ENCODE measurements at regions not wholly inside any gene's neighbourhood (a gene's known extent, or its start where the extent isn't known, plus 50 kb on each side); places are given as distances from the start of the nearest gene placed in this dataset.

GRCh38 chr16:35908152-35908551 is 2448.7 kb downstream of the TP53TG3F start:
- WGBS, 5 donors, result 78 to 88% (median 83%) methylated on average over 6 to 7 of the region's 7 CpGs
- TF ChIP-seq POLR2AphosphoS5 (IDR thresholded peaks at IDR 0.05) (no peak), CTCF (IDR thresholded peaks at IDR 0.05 in 8 of 11, conservative IDR thresholded peaks at IDR 0.05 in 3 of 11) (no peak), POLR2A (IDR thresholded peaks at IDR 0.05) (no peak)
- Histone ChIP-seq H3K27me3 (replicated peaks in 1 of 7) (no peaks in the 10 kb centered on the region), H3K4me1 (no peaks in the 10 kb centered on the region), H3K27ac (no peak overlapping the region), H3K36me3 (no peaks in the 10 kb centered on the region), H3K9me3 (peaks cover 2 to 99% (median 83%) of the 10 kb centered on the region in 8 donors), H3K4me3 (no peak overlapping the region)
- DNase-seq, result no peak
- intact Hi-C loops (cut with DNase I; ENCODE audit: low total_unique reads), result no loop called here

- H3K27ac ChIP-seq, result no peak overlapping the region
- peaks cover 2 to 99% (median 83%) of the 10 kb centered on the region in 8 donors for H3K9me3 ChIP-seq
- DNase-seq, result no peak
- WGBS, 5 donors, result 54 to 59% (median 56%) methylated on average over 2 of the region's 2 CpGs
- TF ChIP-seq CTCF (IDR thresholded peaks at IDR 0.05 in 8 of 11, conservative IDR thresholded peaks at IDR 0.05 in 3 of 11), result no peak
- TF ChIP-seq POLR2AphosphoS5 (IDR thresholded peaks at IDR 0.05), result no peak
- TF ChIP-seq POLR2A (IDR thresholded peaks at IDR 0.05), result no peak
- intact Hi-C loops (cut with DNase I; ENCODE audit: low total_unique reads), result no loop called here
- H3K4me1 ChIP-seq, result no peaks in the 10 kb centered on the region
- no peak overlapping the region for H3K4me3 ChIP-seq
- H3K36me3 ChIP-seq, result no peaks in the 10 kb centered on the region
- H3K27me3 ChIP-seq (replicated peaks in 1 of 7), result no peaks in the 10 kb centered on the region
These were observed 2449.5 kb downstream of the TP53TG3F start for GRCh38 chr16:35908942-35909341.

GRCh38 chr16:35909351-35909954 is 2450.0 kb downstream of the TP53TG3F start:
- WGBS, 5 donors, result 83 to 89% (median 86%) methylated on average over 6 of the region's 6 CpGs
- no peak for DNase-seq
- H3K27me3 ChIP-seq (replicated peaks in 1 of 7), result no peaks in the 10 kb centered on the region
- intact Hi-C loops (cut with DNase I; ENCODE audit: low total_unique reads), result no loop called here
- no peaks in the 10 kb centered on the region for H3K36me3 ChIP-seq
- peaks cover 2 to 100% (median 85%) of the 10 kb centered on the region in 8 donors for H3K9me3 ChIP-seq
- H3K4me3 ChIP-seq, result no peak overlapping the region
- TF ChIP-seq POLR2AphosphoS5 (IDR thresholded peaks at IDR 0.05) (no peak), CTCF (IDR thresholded peaks at IDR 0.05 in 8 of 11, conservative IDR thresholded peaks at IDR 0.05 in 3 of 11) (no peak), POLR2A (IDR thresholded peaks at IDR 0.05) (no peak)
- no peaks in the 10 kb centered on the region for H3K4me1 ChIP-seq
- H3K27ac ChIP-seq, result no peak overlapping the region

GRCh38 chr16:35910409-35910808 is 2451.0 kb downstream of the TP53TG3F start:
- Histone ChIP-seq H3K36me3 (no peaks in the 10 kb centered on the region), H3K4me1 (no peaks in the 10 kb centered on the region), H3K27me3 (replicated peaks in 1 of 7) (no peaks in the 10 kb centered on the region), H3K27ac (no peak overlapping the region), H3K4me3 (no peak overlapping the region), H3K9me3 (peaks cover 0 to 100% (median 87%) of the 10 kb centered on the region in 8 donors)
- intact Hi-C loops (cut with DNase I; ENCODE audit: low total_unique reads), result no loop called here
- no peak for DNase-seq
- TF ChIP-seq POLR2AphosphoS5 (IDR thresholded peaks at IDR 0.05) (no peak), CTCF (IDR thresholded peaks at IDR 0.05 in 8 of 11, conservative IDR thresholded peaks at IDR 0.05 in 3 of 11) (no peak), POLR2A (IDR thresholded peaks at IDR 0.05) (no peak)
- WGBS, 5 donors, result 75 to 90% (median 77%) methylated on average over 4 of the region's 4 CpGs
